ENCODE measurements at regions not wholly inside any gene's neighbourhood (a gene's known extent, or its start where the extent isn't known, plus 50 kb on each side); places are given as distances from the start of the nearest gene placed in this dataset.

- TF ChIP-seq CTCF (IDR thresholded peaks at IDR 0.05; ENCODE audit: poor library complexity) (no peak), EZH2phosphoT487 (IDR thresholded peaks at IDR 0.05; ENCODE audit: low read depth, severe bottlenecking, unreplicated experiment) (no peak)
Observed at GRCh38 chr12:91785655-91786498, 359.8 kb downstream of the BTG1 start.

Data from hepatocyte (in vitro differentiated cells).